OCI-LY1 (cell line): ENCODE measurements at regions not wholly inside any gene's neighbourhood (a gene's known extent, or its start where the extent isn't known, plus 50 kb on each side); places are given as distances from the start of the nearest gene placed in this dataset.

Source experiments
- H2AFZ ChIP-seq: fragments of 200-600 bp; sonication (generic), shearing (Covaris generic); 2 replicates; pipeline ENCODE4 v1.6.0; 2014; ENCODE audit warnings: antibody characterized with exemption, mild to moderate bottlenecking, low read length
- H3F3A ChIP-seq: fragments of 200-600 bp; sonication (generic), shearing (Covaris generic); 2 replicates; pipeline ENCODE4 v1.6.0; 2014; ENCODE audit warnings: mild to moderate bottlenecking, antibody characterized with exemption, low read length, moderate library complexity; ENCODE audit not compliant: insufficient read depth
- H3K27ac ChIP-seq: fragments of 200-600 bp; sonication (generic); 2 replicates; pipeline ENCODE4 v1.5.1; 2014; ENCODE audit warnings: low read length, mixed run types, mild to moderate bottlenecking, low read depth; ENCODE audit not compliant: poor library complexity, severe bottlenecking
- H3K27me3 ChIP-seq: fragments of 200-600 bp; sonication (generic); 2 replicates; pipeline ENCODE4 v1.6.0; 2014; ENCODE audit warnings: antibody characterized with exemption, mild to moderate bottlenecking, low read length, moderate library complexity; ENCODE audit not compliant: insufficient read depth
- H3K36me3 ChIP-seq: fragments of 200-600 bp; sonication (generic); 2 replicates; pipeline ENCODE4 v1.6.1; 2014; ENCODE audit warnings: mild to moderate bottlenecking, antibody characterized with exemption, low read length, moderate library complexity, mixed read lengths; ENCODE audit not compliant: insufficient read depth
- H3K4me1 ChIP-seq: fragments of 200-600 bp; sonication (generic); 2 replicates; pipeline ENCODE4 v1.5.1; 2014; ENCODE audit warnings: mild to moderate bottlenecking, low read length, moderate library complexity; ENCODE audit not compliant: insufficient read depth, severe bottlenecking
- H3K4me2 ChIP-seq: fragments of 200-600 bp; sonication (generic), shearing (Covaris generic); 2 replicates; pipeline ENCODE4 v1.6.1; 2014; ENCODE audit warnings: low read length
- H3K4me3 ChIP-seq: fragments of 200-600 bp; sonication (generic); 2 replicates; pipeline ENCODE4 v1.5.1; 2014; ENCODE audit warnings: low read length, low read depth, mild to moderate bottlenecking, mixed read lengths; ENCODE audit not compliant: poor library complexity, severe bottlenecking
- H3K79me2 ChIP-seq: fragments of 200-600 bp; shearing (Covaris generic); 2 replicates; pipeline ENCODE4 v1.6.1; 2016; ENCODE audit warnings: mixed run types, low read length, mixed read lengths; ENCODE audit not compliant: insufficient read depth
- H3K9ac ChIP-seq: fragments of 200-600 bp; sonication (generic), shearing (Covaris generic); 2 replicates; pipeline ENCODE4 v1.6.1; 2014; ENCODE audit warnings: mild to moderate bottlenecking, low read length, mixed read lengths
- H3K9me2 ChIP-seq: fragments of 200-600 bp; sonication (generic), shearing (Covaris generic); 2 replicates; pipeline ENCODE4 v1.6.1; 2014; ENCODE audit warnings: low read depth, mild to moderate bottlenecking, low read length, mixed read lengths
- H3K9me3 ChIP-seq: fragments of 200-600 bp; shearing (Covaris generic); 2 replicates; pipeline ENCODE4 v1.6.1; 2014; ENCODE audit warnings: low read length, mixed read lengths
- H4K20me1 ChIP-seq: fragments of 200-600 bp; sonication (generic), shearing (Covaris generic); 2 replicates; pipeline ENCODE4 v1.6.0; 2016; ENCODE audit warnings: mild to moderate bottlenecking, low read length; ENCODE audit not compliant: insufficient read depth
- EZH2 ChIP-seq: fragments of 200-600 bp; sonication (generic), shearing (Covaris generic); IDR thresholded peaks from 2 replicates; pipeline ENCODE4 v1.8.0; 2017; ENCODE audit warnings: borderline replicate concordance, mixed run types, mild to moderate bottlenecking, antibody characterized with exemption, low read length, moderate library complexity, mixed read lengths
- TF ChIP-seq, protein P1 (sequence below): fragments of 200-600 bp; sonication (generic), shearing (Covaris generic); IDR thresholded peaks from 2 replicates; pipeline ENCODE4 v1.5.1; 2017; ENCODE audit warnings: mild to moderate bottlenecking, antibody characterized with exemption, low read length, moderate library complexity, mixed read lengths

DNA sequence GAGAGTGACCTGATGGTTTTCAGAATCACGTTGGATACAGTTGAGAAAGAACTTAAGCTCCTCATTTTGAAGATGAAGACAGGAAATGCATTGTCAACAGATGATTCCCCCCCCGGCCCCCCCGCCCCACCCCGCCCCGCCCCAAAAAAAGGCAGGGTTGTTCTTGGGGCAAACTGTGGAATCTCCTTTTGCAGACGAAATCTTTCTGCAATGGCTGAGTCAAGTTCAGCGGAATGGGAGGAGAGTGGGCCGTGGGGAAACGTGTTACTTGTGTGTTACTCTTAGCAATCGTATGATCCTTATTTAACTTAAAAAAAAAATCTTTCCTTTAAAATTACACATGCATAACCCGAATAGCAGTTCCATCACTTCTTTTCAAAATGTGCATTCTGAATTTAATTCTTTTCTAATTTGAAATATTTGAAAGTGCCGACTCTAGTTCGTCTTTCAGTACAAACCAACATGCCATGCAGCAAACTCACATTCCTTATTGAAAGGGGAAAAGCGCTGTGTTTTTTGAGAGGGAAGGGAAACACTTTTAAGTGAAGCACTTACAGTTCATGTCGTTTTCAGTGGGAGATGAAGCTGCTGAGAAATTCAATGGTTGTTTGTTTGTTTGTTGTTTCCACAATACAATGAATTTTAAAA, 348.5 kb upstream of the ARGLU1 start:
- H3K9me3 ChIP-seq = no peaks in the 10 kb centered on the region
- H3K27me3 ChIP-seq = no peaks in the 10 kb centered on the region
- H3K4me1 ChIP-seq = peaks cover 18% of the 10 kb centered on the region
- H3K36me3 ChIP-seq = no peaks in the 10 kb centered on the region
- H3K27ac ChIP-seq = no peak overlapping the region
- H3K9ac ChIP-seq = no peak overlapping the region
- H4K20me1 ChIP-seq = no peaks in the 10 kb centered on the region
- no peaks in the 10 kb centered on the region for H3K9me2 ChIP-seq
- H2AFZ ChIP-seq = no peak overlapping the region
- TF ChIP-seq, protein P1, sequence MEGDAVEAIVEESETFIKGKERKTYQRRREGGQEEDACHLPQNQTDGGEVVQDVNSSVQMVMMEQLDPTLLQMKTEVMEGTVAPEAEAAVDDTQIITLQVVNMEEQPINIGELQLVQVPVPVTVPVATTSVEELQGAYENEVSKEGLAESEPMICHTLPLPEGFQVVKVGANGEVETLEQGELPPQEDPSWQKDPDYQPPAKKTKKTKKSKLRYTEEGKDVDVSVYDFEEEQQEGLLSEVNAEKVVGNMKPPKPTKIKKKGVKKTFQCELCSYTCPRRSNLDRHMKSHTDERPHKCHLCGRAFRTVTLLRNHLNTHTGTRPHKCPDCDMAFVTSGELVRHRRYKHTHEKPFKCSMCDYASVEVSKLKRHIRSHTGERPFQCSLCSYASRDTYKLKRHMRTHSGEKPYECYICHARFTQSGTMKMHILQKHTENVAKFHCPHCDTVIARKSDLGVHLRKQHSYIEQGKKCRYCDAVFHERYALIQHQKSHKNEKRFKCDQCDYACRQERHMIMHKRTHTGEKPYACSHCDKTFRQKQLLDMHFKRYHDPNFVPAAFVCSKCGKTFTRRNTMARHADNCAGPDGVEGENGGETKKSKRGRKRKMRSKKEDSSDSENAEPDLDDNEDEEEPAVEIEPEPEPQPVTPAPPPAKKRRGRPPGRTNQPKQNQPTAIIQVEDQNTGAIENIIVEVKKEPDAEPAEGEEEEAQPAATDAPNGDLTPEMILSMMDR = no peak
- no peak for TF ChIP-seq EZH2
- no peak overlapping the region for H3K4me3 ChIP-seq
- H3K79me2 ChIP-seq = no peaks in the 10 kb centered on the region
- H3F3A ChIP-seq = no peaks in the 10 kb centered on the region
- H3K4me2 ChIP-seq = no peak overlapping the region

DNA sequence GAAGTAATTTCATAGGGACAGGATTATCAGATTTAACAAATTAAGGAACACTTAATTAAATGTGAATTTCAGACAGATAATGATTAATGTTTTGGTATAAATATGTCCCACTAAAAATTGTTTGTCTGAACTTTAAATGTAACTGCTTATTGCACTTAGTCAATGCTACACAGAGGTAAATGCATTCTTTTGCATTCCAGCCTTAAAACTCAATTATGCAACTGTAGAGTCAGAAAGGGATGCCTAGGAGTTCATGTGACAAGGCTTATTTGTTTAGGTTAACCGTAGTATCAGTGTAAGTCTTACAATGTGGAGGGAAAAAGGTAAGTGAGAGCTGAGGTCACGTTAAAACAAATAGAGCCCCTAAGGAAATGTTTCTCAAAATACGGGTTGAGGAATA, 347.2 kb upstream of the ARGLU1 start:
- no peaks in the 10 kb centered on the region for H3K9me2 ChIP-seq
- H3K4me3 ChIP-seq = no peak overlapping the region
- no peaks in the 10 kb centered on the region for H3K36me3 ChIP-seq
- TF ChIP-seq EZH2 = no peak
- no peaks in the 10 kb centered on the region for H4K20me1 ChIP-seq
- no peaks in the 10 kb centered on the region for H3K9me3 ChIP-seq
- H3K4me2 ChIP-seq = no peak overlapping the region
- H3K79me2 ChIP-seq = no peaks in the 10 kb centered on the region
- no peaks in the 10 kb centered on the region for H3F3A ChIP-seq
- no peak overlapping the region for H3K9ac ChIP-seq
- no peak overlapping the region for H3K27ac ChIP-seq
- H2AFZ ChIP-seq = no peak overlapping the region
- peaks cover 18% of the 10 kb centered on the region for H3K4me1 ChIP-seq
- no peaks in the 10 kb centered on the region for H3K27me3 ChIP-seq

DNA sequence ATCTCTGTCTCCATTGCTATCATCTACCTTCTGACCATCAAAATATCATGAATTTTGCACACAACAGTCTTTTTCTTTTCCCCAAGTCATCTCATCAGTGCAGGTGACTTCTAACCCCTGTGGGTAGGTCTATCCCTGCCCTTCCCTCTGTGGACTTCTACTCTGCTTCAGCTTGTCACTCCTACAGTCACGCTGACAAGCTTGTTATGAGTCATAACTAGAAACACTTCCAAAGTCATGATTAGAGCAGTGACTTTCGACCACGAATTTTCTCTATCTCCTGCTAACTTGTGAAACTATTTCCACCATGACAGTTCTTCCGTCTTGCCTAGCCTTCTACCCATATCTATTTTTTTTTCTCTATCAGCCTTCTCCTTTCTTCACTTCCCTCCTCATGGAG, 343.7 kb upstream of the ARGLU1 start:
- H3K4me3 ChIP-seq = no peak overlapping the region
- no peak overlapping the region for H2AFZ ChIP-seq
- no peaks in the 10 kb centered on the region for H3K9me2 ChIP-seq
- H3K27ac ChIP-seq = no peak overlapping the region
- TF ChIP-seq, protein P1 = no peak
- TF ChIP-seq EZH2 = no peak
- H3K4me1 ChIP-seq = no peaks in the 10 kb centered on the region
- H3K9ac ChIP-seq = no peak overlapping the region
- H3K9me3 ChIP-seq = no peaks in the 10 kb centered on the region
- no peak overlapping the region for H3K4me2 ChIP-seq
- no peaks in the 10 kb centered on the region for H3F3A ChIP-seq
- H3K79me2 ChIP-seq = no peaks in the 10 kb centered on the region
- H3K27me3 ChIP-seq = no peaks in the 10 kb centered on the region; the same call in 1 of the 2 replicates
- H4K20me1 ChIP-seq = no peaks in the 10 kb centered on the region
- H3K36me3 ChIP-seq = no peaks in the 10 kb centered on the region

DNA sequence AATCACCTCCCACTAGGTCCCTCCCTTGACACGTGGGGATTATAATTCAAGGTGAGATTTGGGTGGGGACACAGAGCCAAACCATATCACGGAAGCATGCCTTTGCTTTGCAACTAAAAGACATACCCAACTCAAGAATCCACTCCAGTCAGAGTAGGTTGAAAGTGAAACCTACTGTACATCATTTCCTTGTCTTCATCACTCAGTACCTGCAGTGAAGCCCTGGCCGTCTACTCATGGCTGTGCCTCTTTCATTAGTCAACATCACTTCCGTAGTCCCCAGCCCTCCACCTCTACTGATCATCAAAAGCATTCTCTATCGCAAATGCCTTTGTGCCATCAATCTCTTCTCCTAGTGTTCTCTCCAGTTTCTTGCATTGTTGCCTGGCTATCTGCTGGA, 343.1 kb upstream of the ARGLU1 start:
- no peaks in the 10 kb centered on the region for H3K36me3 ChIP-seq
- H3K27ac ChIP-seq = no peak overlapping the region
- H3K9ac ChIP-seq = no peak overlapping the region
- TF ChIP-seq EZH2 = no peak
- TF ChIP-seq, protein P1 = no peak
- H3K4me3 ChIP-seq = no peak overlapping the region
- no peaks in the 10 kb centered on the region for H3K79me2 ChIP-seq
- no peaks in the 10 kb centered on the region for H4K20me1 ChIP-seq
- no peak overlapping the region for H3K4me2 ChIP-seq
- no peak overlapping the region for H2AFZ ChIP-seq
- H3F3A ChIP-seq = no peaks in the 10 kb centered on the region
- no peaks in the 10 kb centered on the region for H3K4me1 ChIP-seq
- no peaks in the 10 kb centered on the region; the same call in 1 of the 2 replicates for H3K27me3 ChIP-seq
- no peaks in the 10 kb centered on the region for H3K9me3 ChIP-seq
- H3K9me2 ChIP-seq = no peaks in the 10 kb centered on the region
